ENCODE measurements at regions not wholly inside any gene's neighbourhood (a gene's known extent, or its start where the extent isn't known, plus 50 kb on each side); places are given as distances from the start of the nearest gene placed in this dataset.

DNA sequence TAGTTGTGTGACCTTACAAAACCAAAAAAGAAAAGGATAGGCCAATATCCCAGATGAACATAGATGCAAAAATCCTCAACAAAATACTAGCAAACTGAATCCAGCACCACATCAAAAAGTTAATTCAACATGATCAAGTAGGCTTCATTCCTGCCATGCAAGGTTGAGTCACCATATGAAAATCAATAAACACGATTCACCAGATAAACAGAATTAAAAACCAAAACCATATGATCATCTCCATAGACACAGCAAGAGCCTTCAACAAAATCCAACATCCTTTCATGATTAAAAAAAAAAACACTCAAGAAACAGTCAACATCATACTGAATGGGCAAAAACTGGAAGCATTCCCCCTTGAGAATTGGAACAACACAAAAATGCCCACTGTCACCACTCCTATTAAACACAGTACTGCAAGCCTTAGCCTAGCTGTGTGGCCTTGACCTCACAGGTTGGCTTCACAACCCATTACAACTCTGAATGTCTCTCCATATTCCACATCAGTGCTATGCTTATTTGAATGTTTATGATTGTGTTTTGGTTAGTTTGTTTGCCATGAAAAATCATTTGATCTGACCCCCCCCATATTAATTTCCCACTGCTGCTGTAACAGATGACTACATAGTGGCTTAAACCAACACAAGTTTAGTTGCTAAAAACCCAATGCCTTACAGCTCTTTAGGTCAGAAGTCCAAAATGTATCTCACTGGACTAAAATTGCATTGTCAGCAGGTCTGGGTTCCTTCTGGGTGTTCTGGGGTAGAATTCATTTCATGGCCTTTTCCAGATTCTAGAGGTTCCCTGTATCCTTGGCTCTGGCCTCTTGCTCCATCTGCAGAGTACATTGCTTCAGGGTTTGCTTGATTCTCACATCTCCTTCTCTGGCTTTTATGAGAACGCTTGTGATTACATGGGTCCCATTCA is 257.1 kb upstream of the DYNLRB2 start:
- H3K23ac ChIP-seq (ENCODE audit: low read length in 2 of 2), result no peak overlapping the region
- H3K9ac ChIP-seq (ENCODE audit: low read length), result no peak overlapping the region
- H3K27me3 ChIP-seq (ENCODE audit: control insufficient read depth in 1 of 2, insufficient read depth in 1 of 2, low read length in 2 of 2), result no peaks in the 10 kb centered on the region
- H2AK5ac ChIP-seq (ENCODE audit: low read length, severe bottlenecking), result no peak overlapping the region
- no peak for DNase-seq
- H2BK5ac ChIP-seq (ENCODE audit: low read depth, low read length, poor library complexity, severe bottlenecking), result no peak overlapping the region
- 87% methylated on average over 2 of the region's 2 CpGs for WGBS
- no peak overlapping the region for H2AFZ ChIP-seq (ENCODE audit: low read depth, low read length)
- H3K4me3 ChIP-seq (ENCODE audit: insufficient read depth in 1 of 2, low read depth in 1 of 2, low read length in 2 of 2), result no peak overlapping the region
- no peak overlapping the region for H4K8ac ChIP-seq (ENCODE audit: low read length)
- H3K4me1 ChIP-seq (ENCODE audit: control insufficient read depth, insufficient read depth, low read depth, low read length), result no peaks in the 10 kb centered on the region
- H3K27ac ChIP-seq (ENCODE audit: low read length, poor library complexity, severe bottlenecking), result no peak overlapping the region
- H3K18ac ChIP-seq (ENCODE audit: low read depth in 1 of 2, low read length in 2 of 2), result no peak overlapping the region
- H2BK120ac ChIP-seq (ENCODE audit: low read depth, low read length), result no peak overlapping the region
- H2BK12ac ChIP-seq (ENCODE audit: low read length in 2 of 2), result no peak overlapping the region
- H2BK15ac ChIP-seq (ENCODE audit: low read depth, poor library complexity, severe bottlenecking), result no peak overlapping the region
- H3K4ac ChIP-seq (ENCODE audit: low read depth in 1 of 2, low read length in 2 of 2), result no peak overlapping the region
- H3K79me1 ChIP-seq (replicated peaks; ENCODE audit: low read length, poor library complexity, severe bottlenecking), result no peaks in the 10 kb centered on the region
- H3K14ac ChIP-seq (ENCODE audit: low read length in 2 of 2), result no peak overlapping the region
- H3K36me3 ChIP-seq (ENCODE audit: control insufficient read depth in 1 of 2, insufficient read depth in 2 of 2, low read depth in 1 of 2, low read length in 2 of 2), result no peaks in the 10 kb centered on the region
- no peak overlapping the region for H4K91ac ChIP-seq (ENCODE audit: low read length)
- no peaks in the 10 kb centered on the region for H3K9me3 ChIP-seq (ENCODE audit: control insufficient read depth, low read length)
- no peak overlapping the region for H3K4me2 ChIP-seq (ENCODE audit: low read length, poor library complexity, severe bottlenecking)

DNA sequence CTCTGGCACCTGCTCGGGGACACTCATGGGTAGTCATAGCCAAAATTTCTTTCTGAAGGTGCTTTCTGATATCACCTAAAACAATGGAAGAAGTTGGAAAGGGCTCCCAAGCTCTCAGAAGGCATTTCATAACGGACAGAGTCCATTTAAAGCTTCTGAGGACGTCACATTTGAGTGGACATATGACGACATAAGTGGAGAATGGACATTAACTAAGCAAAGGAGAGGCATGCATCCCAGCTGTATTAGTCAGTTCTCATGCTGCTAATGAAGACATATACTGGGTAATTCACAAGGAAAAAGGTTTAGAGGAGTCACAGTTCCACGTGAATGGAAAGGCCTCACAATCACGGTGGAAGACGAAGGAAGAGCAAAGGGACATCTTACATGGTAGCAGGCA is 260.2 kb upstream of the DYNLRB2 start:
- WGBS, result 89% methylated on average over 7 of the region's 7 CpGs
- H2BK15ac ChIP-seq (ENCODE audit: low read depth, poor library complexity, severe bottlenecking), result no peak overlapping the region
- no peak overlapping the region for H2BK12ac ChIP-seq (ENCODE audit: low read length in 2 of 2)
- no peak overlapping the region for H4K8ac ChIP-seq (ENCODE audit: low read length)
- H2AK5ac ChIP-seq (ENCODE audit: low read length, severe bottlenecking), result peak overlapping the region; percentile 2
- no peak overlapping the region for H3K4ac ChIP-seq (ENCODE audit: low read depth in 1 of 2, low read length in 2 of 2)
- H3K9ac ChIP-seq (ENCODE audit: low read length), result no peak overlapping the region
- H3K27me3 ChIP-seq (ENCODE audit: control insufficient read depth in 1 of 2, insufficient read depth in 1 of 2, low read length in 2 of 2), result no peaks in the 10 kb centered on the region
- H3K9me3 ChIP-seq (ENCODE audit: control insufficient read depth, low read length), result no peaks in the 10 kb centered on the region
- H3K23ac ChIP-seq (ENCODE audit: low read length in 2 of 2), result no peak overlapping the region
- H4K91ac ChIP-seq (ENCODE audit: low read length), result no peak overlapping the region
- H2AFZ ChIP-seq (ENCODE audit: low read depth, low read length), result no peak overlapping the region
- no peaks in the 10 kb centered on the region for H3K4me1 ChIP-seq (ENCODE audit: control insufficient read depth, insufficient read depth, low read depth, low read length)
- H2BK120ac ChIP-seq (ENCODE audit: low read depth, low read length), result no peak overlapping the region
- H3K18ac ChIP-seq (ENCODE audit: low read depth in 1 of 2, low read length in 2 of 2), result no peak overlapping the region
- H2BK5ac ChIP-seq (ENCODE audit: low read depth, low read length, poor library complexity, severe bottlenecking), result no peak overlapping the region
- DNase-seq, result no peak
- no peak overlapping the region for H3K4me3 ChIP-seq (ENCODE audit: insufficient read depth in 1 of 2, low read depth in 1 of 2, low read length in 2 of 2)
- peaks cover 0 to 3% of the 10 kb centered on the region in 2 experiments for H3K36me3 ChIP-seq (ENCODE audit: control insufficient read depth in 1 of 2, insufficient read depth in 2 of 2, low read depth in 1 of 2, low read length in 2 of 2)
- H3K4me2 ChIP-seq (ENCODE audit: low read length, poor library complexity, severe bottlenecking), result no peak overlapping the region
- H3K79me1 ChIP-seq (replicated peaks; ENCODE audit: low read length, poor library complexity, severe bottlenecking), result no peaks in the 10 kb centered on the region
- no peak overlapping the region for H3K14ac ChIP-seq (ENCODE audit: low read length in 2 of 2)
- no peak overlapping the region for H3K27ac ChIP-seq (ENCODE audit: low read length, poor library complexity, severe bottlenecking)

DNA sequence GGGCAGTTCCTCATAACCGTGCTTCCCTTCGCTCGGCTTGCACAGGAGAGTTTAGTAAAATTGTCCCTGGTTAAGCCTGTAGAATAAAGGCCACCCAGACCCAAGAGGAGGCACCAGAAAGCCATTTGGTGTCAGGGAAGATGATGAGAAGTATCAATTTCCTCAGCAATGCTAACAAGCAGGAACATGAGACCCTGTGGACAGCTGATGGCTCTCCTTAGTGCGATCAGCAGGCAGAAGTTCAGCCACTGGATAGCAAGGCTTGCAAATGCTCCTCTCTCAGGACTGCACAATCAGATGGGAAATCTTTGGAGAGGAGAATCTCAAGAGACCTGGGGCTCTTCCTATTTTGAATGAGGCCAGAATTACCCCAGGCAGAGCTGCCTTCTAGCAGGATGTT is 261.1 kb upstream of the DYNLRB2 start:
- DNase-seq, result no peak
- Histone ChIP-seq H3K18ac (ENCODE audit: low read depth in 1 of 2, low read length in 2 of 2) (no peak overlapping the region), H3K9ac (ENCODE audit: low read length) (no peak overlapping the region), H3K4ac (ENCODE audit: low read depth in 1 of 2, low read length in 2 of 2) (no peak overlapping the region), H4K91ac (ENCODE audit: low read length) (no peak overlapping the region), H2BK12ac (ENCODE audit: low read length in 2 of 2) (no peak overlapping the region), H3K4me1 (ENCODE audit: control insufficient read depth, insufficient read depth, low read depth, low read length) (peaks cover 2% of the 10 kb centered on the region), H3K9me3 (ENCODE audit: control insufficient read depth, low read length) (no peaks in the 10 kb centered on the region), H3K14ac (ENCODE audit: low read length in 2 of 2) (no peak overlapping the region), H3K36me3 (ENCODE audit: control insufficient read depth in 1 of 2, insufficient read depth in 2 of 2, low read depth in 1 of 2, low read length in 2 of 2) (peaks cover 0 to 3% of the 10 kb centered on the region in 2 experiments), H3K27ac (ENCODE audit: low read length, poor library complexity, severe bottlenecking) (no peak overlapping the region), H3K27me3 (ENCODE audit: control insufficient read depth in 1 of 2, insufficient read depth in 1 of 2, low read length in 2 of 2) (no peaks in the 10 kb centered on the region), H3K4me3 (ENCODE audit: insufficient read depth in 1 of 2, low read depth in 1 of 2, low read length in 2 of 2) (no peak overlapping the region), H2BK120ac (ENCODE audit: low read depth, low read length) (no peak overlapping the region), H3K4me2 (ENCODE audit: low read length, poor library complexity, severe bottlenecking) (no peak overlapping the region), H2AFZ (ENCODE audit: low read depth, low read length) (no peak overlapping the region), H2BK15ac (ENCODE audit: low read depth, poor library complexity, severe bottlenecking) (no peak overlapping the region), H2AK5ac (ENCODE audit: low read length, severe bottlenecking) (no peak overlapping the region), H3K23ac (ENCODE audit: low read length in 2 of 2) (no peak overlapping the region), H3K79me1 (replicated peaks; ENCODE audit: low read length, poor library complexity, severe bottlenecking) (no peaks in the 10 kb centered on the region), H4K8ac (ENCODE audit: low read length) (no peak overlapping the region), H2BK5ac (ENCODE audit: low read depth, low read length, poor library complexity, severe bottlenecking) (no peak overlapping the region)
- 94% methylated on average over 4 of the region's 4 CpGs for WGBS

DNA sequence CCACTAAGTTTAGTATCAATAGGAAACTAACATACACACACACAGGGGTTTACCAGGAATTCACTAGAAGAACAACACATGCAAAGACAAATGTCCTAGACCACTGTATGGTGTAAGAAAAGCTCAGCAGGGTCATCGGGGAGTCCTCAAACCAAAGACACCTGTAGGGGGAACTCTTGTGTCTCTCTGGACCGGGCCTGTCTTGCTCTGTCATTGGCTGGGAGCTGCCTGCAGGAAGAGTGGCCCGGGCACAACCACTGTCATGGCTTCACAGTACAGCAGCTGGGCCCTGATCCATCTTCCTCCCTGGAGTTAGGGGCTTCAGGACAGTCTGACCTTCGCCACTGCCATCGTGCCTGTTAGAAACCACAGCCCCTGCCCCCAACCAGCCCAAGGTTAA is 263.6 kb upstream of the DYNLRB2 start:
- no peak overlapping the region for H4K8ac ChIP-seq (ENCODE audit: low read length)
- no peak overlapping the region for H2BK12ac ChIP-seq (ENCODE audit: low read length in 2 of 2)
- WGBS, result 27% methylated on average over 5 of the region's 5 CpGs
- H3K23ac ChIP-seq (ENCODE audit: low read length in 2 of 2), result no peak overlapping the region
- H2AFZ ChIP-seq (ENCODE audit: low read depth, low read length), result no peak overlapping the region
- no peaks in the 10 kb centered on the region for H3K9me3 ChIP-seq (ENCODE audit: control insufficient read depth, low read length)
- H2BK120ac ChIP-seq (ENCODE audit: low read depth, low read length), result no peak overlapping the region
- no peak overlapping the region for H2AK5ac ChIP-seq (ENCODE audit: low read length, severe bottlenecking)
- H3K4me2 ChIP-seq (ENCODE audit: low read length, poor library complexity, severe bottlenecking), result no peak overlapping the region
- H3K4ac ChIP-seq (ENCODE audit: low read depth in 1 of 2, low read length in 2 of 2), result no peak overlapping the region
- H3K4me3 ChIP-seq (ENCODE audit: insufficient read depth in 1 of 2, low read depth in 1 of 2, low read length in 2 of 2), result no peak overlapping the region
- no peak overlapping the region for H3K9ac ChIP-seq (ENCODE audit: low read length)
- DNase-seq, result no peak
- H2BK15ac ChIP-seq (ENCODE audit: low read depth, poor library complexity, severe bottlenecking), result no peak overlapping the region
- no peaks in the 10 kb centered on the region for H3K27me3 ChIP-seq (ENCODE audit: control insufficient read depth in 1 of 2, insufficient read depth in 1 of 2, low read length in 2 of 2)
- H2BK5ac ChIP-seq (ENCODE audit: low read depth, low read length, poor library complexity, severe bottlenecking), result no peak overlapping the region
- no peak overlapping the region for H3K18ac ChIP-seq (ENCODE audit: low read depth in 1 of 2, low read length in 2 of 2)
- H4K91ac ChIP-seq (ENCODE audit: low read length), result no peak overlapping the region
- no peaks in the 10 kb centered on the region for H3K79me1 ChIP-seq (replicated peaks; ENCODE audit: low read length, poor library complexity, severe bottlenecking)
- H3K27ac ChIP-seq (ENCODE audit: low read length, poor library complexity, severe bottlenecking), result no peak overlapping the region
- peaks cover 0 to 3% of the 10 kb centered on the region in 2 experiments for H3K36me3 ChIP-seq (ENCODE audit: control insufficient read depth in 1 of 2, insufficient read depth in 2 of 2, low read depth in 1 of 2, low read length in 2 of 2)
- peaks cover 3% of the 10 kb centered on the region for H3K4me1 ChIP-seq (ENCODE audit: control insufficient read depth, insufficient read depth, low read depth, low read length)
- no peak overlapping the region for H3K14ac ChIP-seq (ENCODE audit: low read length in 2 of 2)
